C4-2B (cell line): ENCODE measurements at regions not wholly inside any gene's neighbourhood (a gene's known extent, or its start where the extent isn't known, plus 50 kb on each side); places are given as distances from the start of the nearest gene placed in this dataset.

ENCODE experiments used
- CTCF ChIP-seq: fragments of 450-650 bp; conservative IDR thresholded peaks from 2 replicates; pipeline ENCODE4 v1.5.1; 2017; ENCODE audit warnings: mild to moderate bottlenecking
- ZFX ChIP-seq: fragments of 450-650 bp; IDR thresholded peaks from 2 replicates; pipeline ENCODE4 v1.6.1; 2017

- no peak for TF ChIP-seq CTCF
- no peak for TF ChIP-seq ZFX
These were observed 234.0 kb upstream of the SP8 start for GRCh38 chr7:21020667-21021066.
